ENCODE measurements at regions not wholly inside any gene's neighbourhood (a gene's known extent, or its start where the extent isn't known, plus 50 kb on each side); places are given as distances from the start of the nearest gene placed in this dataset.

DNA sequence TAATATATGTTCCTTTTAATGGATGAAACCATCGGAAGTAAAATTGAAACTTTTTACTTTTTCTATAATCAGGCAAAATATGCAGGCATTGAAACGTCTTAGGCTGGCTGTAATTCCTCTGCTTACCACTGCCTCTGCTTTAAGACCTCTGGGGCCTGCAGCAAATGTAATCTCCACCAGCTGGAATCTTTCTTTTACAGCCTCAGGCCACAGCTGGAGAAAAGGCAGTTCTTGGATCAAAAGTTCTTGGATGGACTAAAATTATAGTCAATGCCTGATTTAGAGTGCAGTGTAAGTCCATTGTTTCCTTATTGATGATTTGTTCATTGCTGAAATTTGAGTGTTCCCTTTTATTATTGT, 396.7 kb downstream of the KCTD16 start:
- Histone ChIP-seq H3K56ac (ENCODE audit: extremely low read depth, insufficient read depth, low read length) (no peak overlapping the region), H3K9me3 (ENCODE audit: control insufficient read depth, insufficient read depth, low read length) (no peaks in the 10 kb centered on the region), H3K14ac (replicated peaks; ENCODE audit: low read depth, low read length) (no peak overlapping the region), H3K4ac (ENCODE audit: low read depth, low read length) (no peak overlapping the region), H3K23ac (ENCODE audit: low read depth, low read length) (no peak overlapping the region), H3K4me2 (ENCODE audit: low read depth, low read length) (no peak overlapping the region), H2BK120ac (ENCODE audit: low read depth, low read length) (no peak overlapping the region), H2AK5ac (ENCODE audit: low read depth, low read length) (no peak overlapping the region), H3K27me3 (ENCODE audit: control insufficient read depth, insufficient read depth, low read length) (no peaks in the 10 kb centered on the region), H4K8ac (ENCODE audit: low read depth in 2 of 2, low read length in 2 of 2) (no peak overlapping the region), H3K9me1 (ENCODE audit: insufficient read depth, low read length) (no peaks in the 10 kb centered on the region), H3K4me3 (ENCODE audit: insufficient read depth, low read depth, low read length) (no peak overlapping the region), H2BK15ac (ENCODE audit: low read depth, low read length) (no peak overlapping the region), H4K91ac (ENCODE audit: insufficient read depth, low read depth, low read length) (no peak overlapping the region), H2AK9ac (replicated peaks; ENCODE audit: low read depth, low read length, poor library complexity) (no peak overlapping the region), H4K20me1 (ENCODE audit: insufficient read depth, low read length) (no peaks in the 10 kb centered on the region), H3K36me3 (ENCODE audit: control insufficient read depth, insufficient read depth, low read length) (no peaks in the 10 kb centered on the region), H3K27ac (ENCODE audit: insufficient read depth, low read length) (no peak overlapping the region), H4K5ac (ENCODE audit: low read depth, low read length) (no peak overlapping the region), H2BK5ac (ENCODE audit: low read depth, low read length, poor library complexity, severe bottlenecking) (peak overlapping the region; percentile 2), H2AFZ (replicated peaks; ENCODE audit: low read length, poor library complexity) (no peak overlapping the region), H2BK20ac (ENCODE audit: low read depth, low read length) (no peak overlapping the region), H3K9ac (ENCODE audit: low read depth, low read length) (no peak overlapping the region), H3K18ac (ENCODE audit: low read depth, low read length) (no peak overlapping the region), H3K79me1 (ENCODE audit: low read depth in 1 of 2, low read length in 2 of 2) (no peaks in the 10 kb centered on the region), H3K4me1 (ENCODE audit: control insufficient read depth, insufficient read depth, low read length) (peaks cover 4% of the 10 kb centered on the region)
- dilution Hi-C loops (cut with HindIII; ENCODE audit: low sequenced_read_pairs, unreplicated experiment) (no loop called here), in situ Hi-C loops (cut with MboI; ENCODE audit: low sequenced_read_pairs) (no loop called here), intact Hi-C loops (cut with micrococcal nuclease) (no loop called here)
- CTCF ChIA-PET: interaction anchor here (0.9 to 1.0 kb wide), 2 partner anchors 100 to 130 kb away, joined by 3 read pairs; no protein-coding TSS in a partner anchor
- TF ChIP-seq BHLHE40 (IDR thresholded peaks at IDR 0.05; ENCODE audit: low read depth, low read length) (no peak), MXI1 (IDR thresholded peaks at IDR 0.05; ENCODE audit: borderline replicate concordance, low read depth, low read length) (no peak), RAD21 (IDR thresholded peaks at IDR 0.05; ENCODE audit: low read length) (no peak), SMC3 (IDR thresholded peaks at IDR 0.05; ENCODE audit: low read depth, low read length) (no peak), CEBPB (IDR thresholded peaks at IDR 0.05; ENCODE audit: low read depth, low read length) (no peak)
- BruUV-seq (replicated peaks): no TSS peak
- DNase-seq: peak; percentile 64
- peak; percentile 92 for ATAC-seq (ENCODE audit: low read depth)
- POLR2A ChIA-PET (ENCODE audit: unreplicated experiment): no interaction called here
- no CpG with 5 or more reads among the region's 2 CpGs for WGBS, 2 experiments (ENCODE audit: extremely low coverage in 2 of 2, insufficient read length in 1 of 2)

All from IMR-90 (cell line).